ENCODE measurements at regions not wholly inside any gene's neighbourhood (a gene's known extent, or its start where the extent isn't known, plus 50 kb on each side); places are given as distances from the start of the nearest gene placed in this dataset.
A peak's percentile ranks its signal among the peaks of the same experiment; 100 is the strongest.

- peak; percentile 80 to 90 (median 87) for TF ChIP-seq CTCF (IDR thresholded peaks at IDR 0.05)
- TF ChIP-seq POLR2A (IDR thresholded peaks at IDR 0.05) = no peak
Observed at GRCh38 chr3:17841190-17841828, 98.9 kb upstream of the TBC1D5 start.
